Muscle layer of duodenum (tissue), 2 donors: ENCODE measurements at regions not wholly inside any gene's neighbourhood (a gene's known extent, or its start where the extent isn't known, plus 50 kb on each side); places are given as distances from the start of the nearest gene placed in this dataset.

ENCODE experiments used
- H3K27ac ChIP-seq: one replicate; pipeline ENCODE4 v1.7.0; 2013; ENCODE audit warnings: mild to moderate bottlenecking, low read length
- H3K27me3 ChIP-seq: one replicate; pipeline ENCODE4 v1.7.0; 2013; ENCODE audit warnings: low read depth, mild to moderate bottlenecking, control low read depth, low read length
- H3K36me3 ChIP-seq, 2 donors: one replicate each; pipeline ENCODE4 v1.7.0; 2013; ENCODE audit warnings: low read length in 2 of 2, control low read depth in 1 of 2, mild to moderate bottlenecking in 1 of 2; ENCODE audit not compliant: insufficient read depth in 2 of 2, control insufficient read depth in 1 of 2
- H3K4me1 ChIP-seq, 2 donors: one replicate each; pipeline ENCODE4 v1.7.0; 2013; ENCODE audit warnings: low read length in 2 of 2, mild to moderate bottlenecking in 2 of 2, control low read depth in 1 of 2, moderate library complexity in 1 of 2; ENCODE audit not compliant: insufficient read depth in 2 of 2, control insufficient read depth in 1 of 2
- H3K4me3 ChIP-seq, 2 donors: one replicate each; pipeline ENCODE4 v1.7.0; 2013; ENCODE audit warnings: low read length in 2 of 2, low read depth in 1 of 2, mild to moderate bottlenecking in 1 of 2
- H3K9me3 ChIP-seq, 2 donors: one replicate each; pipeline ENCODE4 v1.7.0; 2013; ENCODE audit warnings: low read length in 2 of 2, control low read depth in 1 of 2, mild to moderate bottlenecking in 1 of 2; ENCODE audit not compliant: control insufficient read depth in 1 of 2
- donor health status: healthy.

GRCh38 chr3:99246010-99246654 is 344.6 kb upstream of the DCBLD2 start:
- Histone ChIP-seq H3K36me3 (no peaks in the 10 kb centered on the region), H3K9me3 (no peaks in the 10 kb centered on the region), H3K27ac (no peak overlapping the region), H3K4me3 (no peak overlapping the region), H3K4me1 (no peaks in the 10 kb centered on the region), H3K27me3 (no peaks in the 10 kb centered on the region)

- H3K4me3 ChIP-seq = no peak overlapping the region
- no peaks in the 10 kb centered on the region for H3K27me3 ChIP-seq
- H3K27ac ChIP-seq = no peak overlapping the region
- no peaks in the 10 kb centered on the region for H3K9me3 ChIP-seq
- H3K4me1 ChIP-seq = no peaks in the 10 kb centered on the region
- no peaks in the 10 kb centered on the region for H3K36me3 ChIP-seq
Measured at GRCh38 chr3:99242271-99242670, 340.8 kb upstream of the DCBLD2 start.

- no peaks in the 10 kb centered on the region for H3K4me1 ChIP-seq
- H3K27me3 ChIP-seq = no peaks in the 10 kb centered on the region
- no peak overlapping the region for H3K4me3 ChIP-seq
- H3K36me3 ChIP-seq = no peaks in the 10 kb centered on the region
- H3K27ac ChIP-seq = no peak overlapping the region
- no peaks in the 10 kb centered on the region for H3K9me3 ChIP-seq
Measured at GRCh38 chr3:99240700-99241099, 339.2 kb upstream of the DCBLD2 start.

- H3K4me3 ChIP-seq = no peak overlapping the region
- H3K4me1 ChIP-seq = no peaks in the 10 kb centered on the region
- H3K9me3 ChIP-seq = no peaks in the 10 kb centered on the region
- H3K36me3 ChIP-seq = no peaks in the 10 kb centered on the region
- no peak overlapping the region for H3K27ac ChIP-seq
- no peaks in the 10 kb centered on the region for H3K27me3 ChIP-seq
Measured at GRCh38 chr3:99236576-99236975, 335.1 kb upstream of the DCBLD2 start.

GRCh38 chr3:99232696-99233095 is 331.2 kb upstream of the DCBLD2 start:
- Histone ChIP-seq H3K9me3 (no peaks in the 10 kb centered on the region), H3K27me3 (no peaks in the 10 kb centered on the region), H3K4me1 (no peaks in the 10 kb centered on the region), H3K4me3 (no peak overlapping the region), H3K36me3 (no peaks in the 10 kb centered on the region), H3K27ac (no peak overlapping the region)

GRCh38 chr3:99218468-99218867 is 317.0 kb upstream of the DCBLD2 start:
- H3K4me3 ChIP-seq = no peak overlapping the region
- H3K27me3 ChIP-seq = no peaks in the 10 kb centered on the region
- H3K27ac ChIP-seq = no peak overlapping the region
- peaks cover 0 to 10% of the 10 kb centered on the region in 2 donors for H3K9me3 ChIP-seq
- no peaks in the 10 kb centered on the region for H3K36me3 ChIP-seq
- no peaks in the 10 kb centered on the region for H3K4me1 ChIP-seq

- peaks cover 0 to 7% of the 10 kb centered on the region in 2 donors for H3K9me3 ChIP-seq
- no peaks in the 10 kb centered on the region for H3K27me3 ChIP-seq
- no peaks in the 10 kb centered on the region for H3K4me1 ChIP-seq
- no peaks in the 10 kb centered on the region for H3K36me3 ChIP-seq
- H3K27ac ChIP-seq = no peak overlapping the region
- H3K4me3 ChIP-seq = no peak overlapping the region
Measured at GRCh38 chr3:99212969-99213368, 311.5 kb upstream of the DCBLD2 start.

- Histone ChIP-seq H3K4me1 (no peaks in the 10 kb centered on the region), H3K27me3 (no peaks in the 10 kb centered on the region), H3K27ac (no peak overlapping the region), H3K9me3 (peaks cover 0 to 5% of the 10 kb centered on the region in 2 donors), H3K4me3 (no peak overlapping the region), H3K36me3 (no peaks in the 10 kb centered on the region)
Measured at GRCh38 chr3:99211309-99211708, 309.8 kb upstream of the DCBLD2 start.

GRCh38 chr3:99199021-99199420 is 297.5 kb upstream of the DCBLD2 start:
- Histone ChIP-seq H3K4me3 (no peak overlapping the region), H3K27ac (no peak overlapping the region), H3K36me3 (no peaks in the 10 kb centered on the region), H3K4me1 (no peaks in the 10 kb centered on the region), H3K9me3 (no peaks in the 10 kb centered on the region), H3K27me3 (no peaks in the 10 kb centered on the region)

GRCh38 chr3:99191186-99191585 is 289.7 kb upstream of the DCBLD2 start:
- no peak overlapping the region for H3K27ac ChIP-seq
- no peaks in the 10 kb centered on the region for H3K4me1 ChIP-seq
- H3K27me3 ChIP-seq = no peaks in the 10 kb centered on the region
- H3K9me3 ChIP-seq = no peaks in the 10 kb centered on the region
- H3K4me3 ChIP-seq = no peak overlapping the region
- H3K36me3 ChIP-seq = no peaks in the 10 kb centered on the region

GRCh38 chr3:99188936-99189335 is 287.4 kb upstream of the DCBLD2 start:
- Histone ChIP-seq H3K4me3 (no peak overlapping the region), H3K9me3 (no peaks in the 10 kb centered on the region), H3K27ac (no peak overlapping the region), H3K27me3 (no peaks in the 10 kb centered on the region), H3K4me1 (no peaks in the 10 kb centered on the region), H3K36me3 (no peaks in the 10 kb centered on the region)

GRCh38 chr3:99186016-99186415 is 284.5 kb upstream of the DCBLD2 start:
- no peaks in the 10 kb centered on the region for H3K9me3 ChIP-seq
- H3K4me1 ChIP-seq = no peaks in the 10 kb centered on the region
- H3K4me3 ChIP-seq = no peak overlapping the region
- H3K36me3 ChIP-seq = no peaks in the 10 kb centered on the region
- no peak overlapping the region for H3K27ac ChIP-seq
- H3K27me3 ChIP-seq = no peaks in the 10 kb centered on the region
